GM10266 (cell line): ENCODE measurements at regions not wholly inside any gene's neighbourhood (a gene's known extent, or its start where the extent isn't known, plus 50 kb on each side); places are given as distances from the start of the nearest gene placed in this dataset.
"Not testable (repeated sequence)": the region's sequence is repeated elsewhere in the genome, so short reads cannot be mapped to it uniquely, and the experiment has no call there.

ENCODE experiments used
- DNase-seq: peaks from one replicate; pipeline ENCODE4 v3.0.0; 2012; ENCODE audit errors: extremely low spot score
- TF ChIP-seq, protein P1 (sequence below): IDR thresholded peaks from 2 replicates; pipeline ENCODE4 v1.5.1; 2012; ENCODE audit warnings: mild to moderate bottlenecking, low read depth; ENCODE audit not compliant: control insufficient read depth, insufficient read depth; ENCODE audit errors: missing control alignments

DNA sequence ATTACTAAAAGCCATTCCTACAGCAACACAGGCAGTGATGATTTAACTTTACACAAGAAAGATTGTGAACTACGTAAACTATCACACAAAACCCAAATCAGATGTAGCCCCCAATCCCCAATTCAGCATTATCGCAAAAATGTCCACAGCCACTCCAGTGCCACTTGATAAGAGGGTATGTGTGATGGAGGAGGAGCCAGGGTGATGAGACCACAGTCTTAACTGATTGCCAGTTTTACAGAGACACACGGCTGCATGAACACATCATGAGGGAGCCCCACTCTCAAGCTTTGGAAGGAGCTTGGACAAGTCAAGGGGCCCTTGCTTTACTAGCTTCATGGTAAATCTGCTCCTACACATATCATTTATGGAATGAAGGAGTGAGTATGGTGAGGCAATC is 116.0 kb downstream of the FAM161A start:
- no peak for DNase-seq
- TF ChIP-seq, protein P1, sequence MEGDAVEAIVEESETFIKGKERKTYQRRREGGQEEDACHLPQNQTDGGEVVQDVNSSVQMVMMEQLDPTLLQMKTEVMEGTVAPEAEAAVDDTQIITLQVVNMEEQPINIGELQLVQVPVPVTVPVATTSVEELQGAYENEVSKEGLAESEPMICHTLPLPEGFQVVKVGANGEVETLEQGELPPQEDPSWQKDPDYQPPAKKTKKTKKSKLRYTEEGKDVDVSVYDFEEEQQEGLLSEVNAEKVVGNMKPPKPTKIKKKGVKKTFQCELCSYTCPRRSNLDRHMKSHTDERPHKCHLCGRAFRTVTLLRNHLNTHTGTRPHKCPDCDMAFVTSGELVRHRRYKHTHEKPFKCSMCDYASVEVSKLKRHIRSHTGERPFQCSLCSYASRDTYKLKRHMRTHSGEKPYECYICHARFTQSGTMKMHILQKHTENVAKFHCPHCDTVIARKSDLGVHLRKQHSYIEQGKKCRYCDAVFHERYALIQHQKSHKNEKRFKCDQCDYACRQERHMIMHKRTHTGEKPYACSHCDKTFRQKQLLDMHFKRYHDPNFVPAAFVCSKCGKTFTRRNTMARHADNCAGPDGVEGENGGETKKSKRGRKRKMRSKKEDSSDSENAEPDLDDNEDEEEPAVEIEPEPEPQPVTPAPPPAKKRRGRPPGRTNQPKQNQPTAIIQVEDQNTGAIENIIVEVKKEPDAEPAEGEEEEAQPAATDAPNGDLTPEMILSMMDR, result no peak

DNA sequence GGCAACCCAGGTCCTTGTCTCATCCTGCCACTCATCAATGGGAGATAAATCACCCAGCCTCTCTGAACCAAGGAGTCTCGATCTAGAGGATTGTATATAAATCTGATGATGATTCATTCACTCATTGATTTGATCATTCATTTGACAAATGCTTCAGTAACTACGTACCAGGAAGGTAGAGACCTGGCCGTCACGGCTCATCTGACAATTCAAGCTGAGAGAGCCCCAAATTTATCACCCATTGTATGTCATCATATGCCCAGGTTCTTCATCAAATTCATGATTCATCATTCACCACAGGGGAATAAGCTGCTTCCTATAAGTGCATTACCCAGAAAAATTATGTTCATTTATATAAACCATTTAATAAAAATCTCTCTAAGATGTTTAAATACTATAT is 116.9 kb downstream of the FAM161A start:
- TF ChIP-seq, protein P1, result no peak
- no peak for DNase-seq

DNA sequence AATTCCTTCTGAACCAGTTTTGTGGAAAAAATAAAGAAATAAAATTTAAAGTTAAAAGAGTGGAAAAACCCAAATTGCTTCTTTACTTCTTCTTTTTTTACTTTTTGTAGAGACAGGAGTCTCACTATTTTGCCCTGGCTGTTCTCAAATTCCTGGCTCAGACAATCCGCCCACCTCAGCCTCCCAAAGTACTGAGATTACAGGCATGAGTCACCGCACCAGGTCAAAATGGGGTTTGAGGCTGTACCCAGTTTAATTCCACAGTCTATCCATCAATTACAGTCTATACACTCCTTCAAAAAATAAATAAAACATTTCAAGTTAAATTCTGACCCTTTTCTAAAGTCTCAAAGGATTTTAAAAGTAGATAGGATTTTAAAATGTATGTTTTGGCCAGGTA is 120.3 kb downstream of the FAM161A start:
- TF ChIP-seq, protein P1, result no peak
- DNase-seq, result no peak

DNA sequence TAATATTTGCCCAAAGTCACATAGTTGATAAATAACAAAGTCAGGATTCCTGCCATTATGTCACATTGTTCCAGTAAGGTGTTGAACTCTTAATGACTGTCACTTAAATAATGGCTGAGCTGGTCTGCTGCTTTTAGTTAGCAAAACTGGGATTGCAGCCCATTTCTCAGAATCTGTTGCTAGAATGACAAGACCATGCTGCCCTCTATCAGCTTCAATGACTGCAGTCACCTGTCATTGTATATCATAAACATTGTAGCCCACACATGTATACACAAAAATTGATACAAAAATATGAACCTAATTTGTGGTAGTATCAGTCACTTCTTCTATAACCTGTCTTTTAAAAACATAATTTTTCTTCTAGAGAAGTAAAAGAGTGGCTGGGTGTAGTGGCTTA is 121.1 kb downstream of the FAM161A start:
- TF ChIP-seq, protein P1, result peak; percentile 21
- no peak for DNase-seq

DNA sequence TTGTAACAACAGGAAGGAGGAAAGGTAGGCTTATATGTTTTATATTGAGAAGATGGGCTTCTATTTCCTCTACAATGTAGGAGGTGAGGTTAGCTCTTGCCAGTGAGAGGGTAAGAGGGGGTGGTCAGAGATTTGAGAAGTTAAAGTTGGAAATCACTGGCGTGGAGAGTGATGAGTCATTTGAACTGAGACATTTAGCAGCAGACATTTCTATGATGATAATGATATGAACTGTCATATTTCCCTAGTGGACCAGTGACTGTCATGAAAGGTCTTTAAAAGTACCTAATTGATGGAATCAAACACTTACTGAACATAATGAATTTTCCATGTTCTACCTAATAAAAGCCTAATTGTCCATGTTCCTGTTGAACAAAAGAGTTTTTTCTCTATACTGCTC is 126.1 kb downstream of the FAM161A start:
- TF ChIP-seq, protein P1, result no peak
- no peak for DNase-seq

DNA sequence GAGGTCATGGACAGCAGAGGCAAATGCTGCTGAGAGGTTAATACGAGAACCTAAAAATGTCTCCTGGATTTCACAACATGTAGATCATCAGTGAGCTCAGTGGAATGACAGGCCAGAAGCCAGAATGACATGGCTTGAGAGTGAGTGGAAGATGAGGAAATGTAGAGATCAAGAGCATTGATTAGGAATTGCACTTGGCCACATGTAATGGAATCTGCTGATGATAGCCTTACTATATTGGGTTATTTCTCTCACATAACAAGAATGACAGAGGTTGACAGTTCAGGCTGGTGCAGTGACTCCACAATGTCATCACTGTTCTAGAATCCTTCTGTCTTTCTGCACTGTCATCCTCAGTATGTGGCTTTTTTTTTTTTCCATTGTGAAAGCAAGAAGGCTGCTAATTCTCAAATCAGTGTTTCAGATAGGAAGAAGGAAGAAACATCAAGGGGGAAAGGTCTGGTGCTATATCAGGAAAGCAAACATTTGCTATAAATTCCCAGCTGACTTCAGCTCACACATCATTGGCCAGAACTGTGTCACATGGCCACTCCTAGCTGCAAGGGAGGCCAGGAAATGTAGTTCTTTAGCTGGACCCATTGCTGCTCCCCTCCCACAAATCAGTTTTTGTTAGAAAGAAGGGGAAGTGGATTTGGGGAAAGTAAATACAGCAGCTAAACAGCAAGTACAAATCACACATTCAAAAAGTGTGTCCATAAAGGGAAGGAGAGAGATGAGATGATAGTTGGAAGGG is 127.2 kb downstream of the FAM161A start:
- TF ChIP-seq, protein P1, result no peak
- DNase-seq, result no peak

DNA sequence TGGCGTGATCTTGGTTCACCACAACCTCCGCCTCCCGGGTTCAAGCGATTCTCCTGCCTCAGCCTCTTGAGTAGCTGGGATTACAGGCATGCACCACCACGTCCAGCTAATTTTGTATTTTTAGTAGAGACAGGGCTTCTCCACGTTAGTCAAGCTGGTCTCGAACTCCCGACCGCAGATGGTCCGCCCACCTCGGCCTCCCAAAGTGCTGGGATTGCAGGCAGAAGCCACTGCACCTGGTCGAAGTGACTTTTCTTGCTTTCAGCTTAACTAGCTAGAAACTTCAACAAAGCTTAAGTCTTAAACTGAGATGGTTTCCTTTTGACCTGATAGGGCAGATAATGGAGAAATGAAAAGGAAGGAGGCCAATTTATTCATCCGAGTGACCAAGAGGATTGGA is 130.5 kb downstream of the FAM161A start:
- DNase-seq, result not testable (repeated sequence)

DNA sequence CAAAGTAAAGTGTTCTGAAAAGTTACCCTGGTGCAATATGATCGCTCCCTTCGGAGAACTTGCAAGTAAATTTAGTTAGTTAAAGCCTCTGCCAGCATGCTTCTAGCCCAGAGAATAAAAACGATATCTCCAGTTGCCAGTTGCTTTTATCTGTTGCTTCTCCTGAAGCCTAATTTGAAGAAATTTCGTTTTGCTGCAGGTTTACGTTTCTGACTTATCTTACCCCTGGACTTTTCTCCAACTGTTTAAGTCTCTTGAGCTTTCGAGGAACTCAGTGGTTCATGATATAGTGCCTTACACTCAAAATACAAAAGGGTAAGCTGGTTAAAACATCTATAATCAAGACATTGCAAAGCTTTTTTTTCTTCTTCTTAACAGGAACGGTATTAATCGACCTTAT is 131.1 kb downstream of the FAM161A start:
- no peak for DNase-seq
- TF ChIP-seq, protein P1, result no peak
